SK-N-MC (cell line): ENCODE measurements at regions not wholly inside any gene's neighbourhood (a gene's known extent, or its start where the extent isn't known, plus 50 kb on each side); places are given as distances from the start of the nearest gene placed in this dataset.

Source experiments
- EZH2 ChIP-seq: fragments of 200-600 bp; sonication (generic); IDR thresholded peaks from one replicate; pipeline ENCODE4 v1.6.1; 2017; ENCODE audit warnings: antibody characterized with exemption
- FOXP2 ChIP-seq: optimal IDR thresholded peaks from 2 replicates; pipeline ENCODE3; 2011; ENCODE audit warnings: mild to moderate bottlenecking, moderate library complexity; ENCODE audit not compliant: insufficient read depth; ENCODE audit errors: extremely low read length, control extremely low read depth
- POLR2AphosphoS5 ChIP-seq: IDR thresholded peaks from 2 replicates; pipeline ENCODE4 v1.6.1; 2012; ENCODE audit warnings: mild to moderate bottlenecking, low read depth, low read length, borderline replicate concordance

DNA sequence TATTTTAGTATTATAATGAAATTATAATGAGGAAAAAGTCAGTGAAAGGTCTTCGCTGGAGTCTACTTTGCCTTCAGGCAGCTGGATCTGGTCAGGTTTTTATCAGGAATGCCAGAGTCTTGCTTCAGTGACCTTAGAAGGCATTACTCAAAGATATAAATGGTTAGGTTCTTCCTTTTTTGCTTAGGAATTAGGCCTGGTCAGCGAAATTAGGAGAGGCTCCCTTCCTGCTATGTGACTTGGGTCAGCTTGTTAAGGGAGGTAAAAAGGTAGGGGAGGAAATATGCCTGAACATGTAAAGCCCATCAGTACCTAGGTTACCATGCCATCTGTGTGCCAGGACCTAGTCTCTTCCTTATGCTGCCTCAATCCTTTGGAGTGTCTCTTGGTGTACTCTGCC lies 115.1 kb downstream of the OTOR start:
- no peak for TF ChIP-seq EZH2
- TF ChIP-seq POLR2AphosphoS5 = no peak
- no peak for TF ChIP-seq FOXP2
